ENCODE measurements at regions not wholly inside any gene's neighbourhood (a gene's known extent, or its start where the extent isn't known, plus 50 kb on each side); places are given as distances from the start of the nearest gene placed in this dataset.

GRCh38 chr3:159917141-159917540, 71.5 kb upstream of the IL12A start:
- no peak for ATAC-seq

GRCh38 chr3:159919873-159920272, 68.8 kb upstream of the IL12A start:
- ATAC-seq = no peak
- TF ChIP-seq ZNF8 (CRISPR knock-in tag; IDR thresholded peaks at IDR 0.05) (no peak), TSHZ2 (CRISPR knock-in tag; IDR thresholded peaks at IDR 0.05) (no peak), ZNF565 (CRISPR knock-in tag; conservative IDR thresholded peaks at IDR 0.05; ENCODE audit: low read depth) (no peak), ESRRG (CRISPR knock-in tag; IDR thresholded peaks at IDR 0.05) (no peak), BACH2 (CRISPR knock-in tag; IDR thresholded peaks at IDR 0.05; ENCODE audit: borderline replicate concordance) (no peak), GLIS3 (CRISPR knock-in tag; IDR thresholded peaks at IDR 0.05) (no peak), SNAI2 (CRISPR knock-in tag; IDR thresholded peaks at IDR 0.05) (no peak), ZNF70 (CRISPR knock-in tag; IDR thresholded peaks at IDR 0.05) (no peak), PATZ1 (CRISPR knock-in tag; IDR thresholded peaks at IDR 0.05; ENCODE audit: borderline replicate concordance) (no peak)

More at GRCh38 chr3:159917141-159917540, 71.5 kb upstream of the IL12A start:
- TF ChIP-seq CSDC2 (CRISPR knock-in tag; IDR thresholded peaks at IDR 0.05) = no peak
- no peak for TF ChIP-seq TCF4 (CRISPR knock-in tag; IDR thresholded peaks at IDR 0.05; ENCODE audit: borderline replicate concordance)
- TF ChIP-seq POU6F1 (CRISPR knock-in tag; IDR thresholded peaks at IDR 0.05; ENCODE audit: borderline replicate concordance, low read depth) = no peak
- no peak for TF ChIP-seq PPARA (CRISPR knock-in tag; IDR thresholded peaks at IDR 0.05; ENCODE audit: borderline replicate concordance)
- no peak for TF ChIP-seq ZNF8 (CRISPR knock-in tag; IDR thresholded peaks at IDR 0.05)

- TF ChIP-seq TSHZ2 (CRISPR knock-in tag; IDR thresholded peaks at IDR 0.05) (no peak), CREB5 (CRISPR knock-in tag; IDR thresholded peaks at IDR 0.05; ENCODE audit: low read depth) (no peak), TCF4 (CRISPR knock-in tag; IDR thresholded peaks at IDR 0.05; ENCODE audit: borderline replicate concordance) (no peak), ZNF70 (CRISPR knock-in tag; IDR thresholded peaks at IDR 0.05) (no peak), POU6F1 (CRISPR knock-in tag; IDR thresholded peaks at IDR 0.05; ENCODE audit: borderline replicate concordance, low read depth) (no peak), ZNF565 (CRISPR knock-in tag; conservative IDR thresholded peaks at IDR 0.05; ENCODE audit: low read depth) (no peak), ZNF8 (CRISPR knock-in tag; IDR thresholded peaks at IDR 0.05) (no peak), SNAI2 (CRISPR knock-in tag; IDR thresholded peaks at IDR 0.05) (no peak), PATZ1 (CRISPR knock-in tag; IDR thresholded peaks at IDR 0.05; ENCODE audit: borderline replicate concordance) (no peak), ZFP3 (CRISPR knock-in tag; IDR thresholded peaks at IDR 0.05) (no peak), ZFP30 (CRISPR knock-in tag; IDR thresholded peaks at IDR 0.05) (no peak), ZC3H10 (CRISPR knock-in tag; IDR thresholded peaks at IDR 0.05) (no peak), CSDC2 (CRISPR knock-in tag; IDR thresholded peaks at IDR 0.05) (no peak), BACH2 (CRISPR knock-in tag; IDR thresholded peaks at IDR 0.05; ENCODE audit: borderline replicate concordance) (no peak), CSRNP3 (CRISPR knock-in tag; IDR thresholded peaks at IDR 0.05) (no peak), ESRRG (CRISPR knock-in tag; IDR thresholded peaks at IDR 0.05) (no peak)
- no peak for ATAC-seq
Measured at GRCh38 chr3:159922193-159922840, 66.3 kb upstream of the IL12A start.

Data from SK-N-SH treated with all-trans-retinoic acid at 6 μM for 48 hours (cell line).